Stimulated activated effector memory CD8-positive, alpha-beta T cell treated with anti-CD3 and anti-CD28 coated beads, Interleukin-12 subunit alpha, Interleukin-12 subunit beta, amount 100 ng/mL, for 72 hours (primary cell): ENCODE measurements at regions not wholly inside any gene's neighbourhood (a gene's known extent, or its start where the extent isn't known, plus 50 kb on each side); places are given as distances from the start of the nearest gene placed in this dataset.

Experiments used
- ATAC-seq: fragments of 150-1000 bp; cut with Tn5 transposase; 2 replicates; pipeline ENCODE4 v1.10.0; 2021
- DNase-seq, 2 donors: peaks; one replicate each; pipeline ENCODE4 v3.0.0; 2021 to 2022; ENCODE audit warnings: low spot score in 2 of 2
- H3K27ac Mint-ChIP-seq: one replicate; pipeline ENCODE4 v1.8.0; 2022; ENCODE audit warnings: mild to moderate bottlenecking, mixed read lengths
- H3K36me3 Mint-ChIP-seq: one replicate; pipeline ENCODE4 v1.8.0; 2022; ENCODE audit warnings: mild to moderate bottlenecking, mixed read lengths
- H3K4me1 Mint-ChIP-seq: one replicate; pipeline ENCODE4 v1.8.0; 2022; ENCODE audit warnings: mixed read lengths
- H3K4me3 Mint-ChIP-seq: one replicate; pipeline ENCODE4 v1.8.0; 2022; ENCODE audit warnings: mild to moderate bottlenecking, mixed read lengths
- H3K9me3 Mint-ChIP-seq: one replicate; pipeline ENCODE4 v1.8.0; 2022; ENCODE audit warnings: mixed read lengths

GRCh38 chr4:110920990-110921389 lies 298.1 kb upstream of the PITX2 start:
- H3K4me1 Mint-ChIP-seq, result no peaks in the 10 kb centered on the region
- H3K4me3 Mint-ChIP-seq, result no peak overlapping the region
- H3K36me3 Mint-ChIP-seq, result no peaks in the 10 kb centered on the region
- H3K27ac Mint-ChIP-seq, result no peak overlapping the region
- peaks cover 6% of the 10 kb centered on the region for H3K9me3 Mint-ChIP-seq
- no peak for DNase-seq
- ATAC-seq, result no peak

GRCh38 chr4:110924761-110925160 lies 301.9 kb upstream of the PITX2 start:
- ATAC-seq, result no peak
- Mint-ChIP-seq H3K27ac (no peak overlapping the region), H3K9me3 (peaks cover 3% of the 10 kb centered on the region), H3K4me3 (no peak overlapping the region), H3K4me1 (no peaks in the 10 kb centered on the region), H3K36me3 (no peaks in the 10 kb centered on the region)
- no peak for DNase-seq

GRCh38 chr4:110926841-110927400 lies 304.0 kb upstream of the PITX2 start:
- Mint-ChIP-seq H3K9me3 (peaks cover 7% of the 10 kb centered on the region), H3K27ac (no peak overlapping the region), H3K36me3 (no peaks in the 10 kb centered on the region), H3K4me3 (no peak overlapping the region), H3K4me1 (no peaks in the 10 kb centered on the region)
- no peak for ATAC-seq
- no peak for DNase-seq

- no peak for ATAC-seq
- H3K36me3 Mint-ChIP-seq, result no peaks in the 10 kb centered on the region
- no peak for DNase-seq
- H3K9me3 Mint-ChIP-seq, result peaks cover 11% of the 10 kb centered on the region
- no peaks in the 10 kb centered on the region for H3K4me1 Mint-ChIP-seq
- H3K4me3 Mint-ChIP-seq, result no peak overlapping the region
- no peak overlapping the region for H3K27ac Mint-ChIP-seq
Observed at GRCh38 chr4:110933341-110933740, 310.5 kb upstream of the PITX2 start.

- H3K36me3 Mint-ChIP-seq, result no peaks in the 10 kb centered on the region
- ATAC-seq (no peak), DNase-seq (no peak)
- no peaks in the 10 kb centered on the region for H3K4me1 Mint-ChIP-seq
- no peak overlapping the region for H3K27ac Mint-ChIP-seq
- peaks cover 6% of the 10 kb centered on the region for H3K9me3 Mint-ChIP-seq
- no peak overlapping the region for H3K4me3 Mint-ChIP-seq
Observed at GRCh38 chr4:110944501-110944900, 321.6 kb upstream of the PITX2 start.

DNA sequence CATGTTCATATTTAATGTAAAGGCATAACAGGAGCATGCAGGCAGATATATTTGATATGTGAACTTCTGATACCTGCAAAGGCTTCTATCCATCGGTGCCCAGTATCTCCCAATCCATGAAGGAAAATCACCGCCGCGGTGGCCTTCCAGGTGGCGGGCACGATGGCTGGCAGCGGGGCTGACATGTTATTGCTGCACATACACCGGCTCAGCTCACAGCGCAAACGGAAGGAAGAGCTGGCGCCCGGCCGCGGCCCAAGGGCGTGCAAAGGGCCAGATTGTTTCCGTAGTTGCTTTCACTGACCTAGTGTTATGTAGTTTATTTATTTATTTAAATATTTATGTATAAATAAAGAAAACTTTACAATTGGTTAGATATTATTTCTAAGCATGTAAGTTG lies 322.7 kb upstream of the PITX2 start:
- Mint-ChIP-seq H3K4me3 (no peak overlapping the region), H3K27ac (no peak overlapping the region), H3K36me3 (no peaks in the 10 kb centered on the region), H3K9me3 (peaks cover 2% of the 10 kb centered on the region), H3K4me1 (no peaks in the 10 kb centered on the region)
- no peak for DNase-seq
- no peak for ATAC-seq

- no peaks in the 10 kb centered on the region for H3K4me1 Mint-ChIP-seq
- DNase-seq (no peak), ATAC-seq (no peak)
- peaks cover 4% of the 10 kb centered on the region for H3K9me3 Mint-ChIP-seq
- no peaks in the 10 kb centered on the region for H3K36me3 Mint-ChIP-seq
- no peak overlapping the region for H3K27ac Mint-ChIP-seq
- no peak overlapping the region for H3K4me3 Mint-ChIP-seq
Observed at GRCh38 chr4:110949542-110949941, 326.7 kb upstream of the PITX2 start.

- H3K36me3 Mint-ChIP-seq, result no peaks in the 10 kb centered on the region
- H3K4me3 Mint-ChIP-seq, result no peak overlapping the region
- no peaks in the 10 kb centered on the region for H3K4me1 Mint-ChIP-seq
- DNase-seq (no peak), ATAC-seq (no peak)
- H3K27ac Mint-ChIP-seq, result no peak overlapping the region
- peaks cover 4% of the 10 kb centered on the region for H3K9me3 Mint-ChIP-seq
Observed at GRCh38 chr4:110950731-110951130, 327.9 kb upstream of the PITX2 start.

DNA sequence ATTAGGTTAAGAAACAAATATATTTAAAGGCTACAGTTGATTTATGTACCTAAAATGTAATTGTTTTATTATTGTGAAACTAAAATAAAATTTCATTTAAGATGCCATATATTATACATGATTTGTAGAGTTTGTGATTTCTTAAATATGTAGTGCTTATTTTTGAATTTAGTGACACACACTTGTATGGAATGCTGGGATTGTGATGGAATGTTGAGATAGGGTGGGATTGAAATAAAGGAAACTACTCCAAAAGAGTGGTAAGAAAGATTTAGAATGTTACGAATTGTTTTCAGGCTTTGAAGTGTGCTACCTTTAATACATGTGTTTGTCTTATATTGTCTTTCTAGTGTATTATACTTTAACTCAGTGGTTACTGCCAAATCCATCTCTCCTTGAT lies 330.3 kb upstream of the PITX2 start:
- DNase-seq, result no peak
- Mint-ChIP-seq H3K4me3 (no peak overlapping the region), H3K9me3 (peaks cover 6% of the 10 kb centered on the region), H3K36me3 (no peaks in the 10 kb centered on the region), H3K4me1 (no peaks in the 10 kb centered on the region), H3K27ac (no peak overlapping the region)
- no peak for ATAC-seq

DNA sequence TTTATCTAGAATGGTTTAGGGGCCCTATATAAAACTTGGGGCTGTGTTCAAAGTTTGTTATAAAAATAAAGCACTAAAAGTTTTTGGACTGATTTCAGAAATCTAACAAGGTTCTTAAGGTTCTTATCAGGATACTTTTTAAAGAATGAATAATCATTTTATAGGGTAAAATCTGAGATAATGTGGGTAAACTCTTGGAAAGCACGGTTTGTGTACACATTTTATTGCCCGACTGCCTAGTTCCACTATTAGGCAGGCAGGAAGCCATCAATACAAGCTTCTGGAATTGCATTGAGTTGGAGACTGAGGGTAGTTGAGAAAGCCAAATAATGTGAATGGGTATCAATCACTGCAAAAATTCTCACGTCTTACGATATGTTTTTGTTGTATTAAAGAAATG lies 331.0 kb upstream of the PITX2 start:
- ATAC-seq (no peak), DNase-seq (no peak)
- no peak overlapping the region for H3K4me3 Mint-ChIP-seq
- no peaks in the 10 kb centered on the region for H3K4me1 Mint-ChIP-seq
- H3K9me3 Mint-ChIP-seq, result peaks cover 6% of the 10 kb centered on the region
- H3K27ac Mint-ChIP-seq, result no peak overlapping the region
- H3K36me3 Mint-ChIP-seq, result no peaks in the 10 kb centered on the region

- no peaks in the 10 kb centered on the region for H3K4me1 Mint-ChIP-seq
Observed at GRCh38 chr4:110955748-110956147, 332.9 kb upstream of the PITX2 start.

DNA sequence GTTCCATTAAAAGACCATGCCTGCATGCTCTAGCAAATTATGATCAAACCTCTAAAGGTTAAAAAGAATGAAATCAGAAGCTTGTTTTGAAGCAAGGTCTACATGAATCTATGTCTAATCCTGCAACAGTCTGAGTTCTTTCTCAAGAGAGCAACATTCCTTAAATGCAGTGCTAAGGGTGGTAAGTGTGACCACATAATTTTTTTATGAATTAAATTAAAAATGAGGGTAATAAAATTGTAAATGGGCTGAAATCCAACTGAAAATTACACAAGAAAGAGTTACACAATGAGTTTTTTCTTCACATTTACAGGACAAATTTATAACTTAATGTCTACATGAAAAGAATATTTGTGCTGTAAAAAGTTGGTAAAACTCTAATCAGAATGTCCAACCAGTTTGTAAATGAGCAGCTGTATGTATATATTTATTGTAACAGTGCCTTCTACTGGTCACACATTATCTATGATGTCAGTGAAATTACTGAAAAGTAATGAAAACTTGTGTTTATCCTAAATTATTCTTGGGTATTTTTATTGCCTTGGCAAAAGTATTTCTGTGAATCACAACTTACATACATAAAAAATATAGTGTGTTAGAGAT lies 336.3 kb upstream of the PITX2 start:
- H3K27ac Mint-ChIP-seq, result no peak overlapping the region
- ATAC-seq (no peak), DNase-seq (no peak)

More at GRCh38 chr4:110955748-110956147, 332.9 kb upstream of the PITX2 start:
- no peak for ATAC-seq
- DNase-seq, result no peak
- Mint-ChIP-seq H3K36me3 (no peaks in the 10 kb centered on the region), H3K4me3 (no peak overlapping the region), H3K27ac (no peak overlapping the region), H3K9me3 (peaks cover 2% of the 10 kb centered on the region)

GRCh38 chr4:110961066-110961465 lies 338.2 kb upstream of the PITX2 start:
- H3K36me3 Mint-ChIP-seq, result no peaks in the 10 kb centered on the region
- no peak overlapping the region for H3K4me3 Mint-ChIP-seq
- DNase-seq, result no peak
- H3K4me1 Mint-ChIP-seq, result no peaks in the 10 kb centered on the region
- ATAC-seq, result no peak
- H3K9me3 Mint-ChIP-seq, result peaks cover 2% of the 10 kb centered on the region
- H3K27ac Mint-ChIP-seq, result no peak overlapping the region

More for the DNA sequence above, 336.3 kb upstream of the PITX2 start:
- Mint-ChIP-seq H3K9me3 (peaks cover 2% of the 10 kb centered on the region), H3K4me3 (no peak overlapping the region), H3K36me3 (no peaks in the 10 kb centered on the region), H3K4me1 (no peaks in the 10 kb centered on the region)

DNA sequence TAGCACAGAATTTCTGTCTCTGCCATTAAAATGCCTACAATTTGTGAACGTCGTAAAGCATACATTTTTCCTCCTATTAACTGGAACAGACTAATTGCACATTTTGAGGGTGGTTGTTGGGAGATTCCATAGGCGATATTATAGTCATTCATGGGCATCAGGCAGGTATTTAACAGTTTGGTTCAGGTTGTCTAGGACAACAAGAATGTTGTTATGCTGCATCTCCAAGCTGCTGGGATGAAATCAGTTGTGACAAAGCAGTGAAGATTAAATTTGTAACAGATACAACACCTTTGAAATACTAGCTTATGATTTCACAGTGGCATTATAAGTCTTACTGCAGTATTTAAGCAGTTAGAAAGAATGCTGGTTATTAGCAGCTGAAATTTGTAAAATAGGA lies 339.7 kb upstream of the PITX2 start:
- no peak for ATAC-seq
- Mint-ChIP-seq H3K4me3 (no peak overlapping the region), H3K36me3 (no peaks in the 10 kb centered on the region), H3K27ac (no peak overlapping the region), H3K9me3 (peaks cover under 1% of the 10 kb centered on the region), H3K4me1 (no peaks in the 10 kb centered on the region)
- DNase-seq, result no peak

- Mint-ChIP-seq H3K27ac (no peak overlapping the region), H3K4me3 (no peak overlapping the region), H3K36me3 (no peaks in the 10 kb centered on the region), H3K9me3 (no peaks in the 10 kb centered on the region), H3K4me1 (no peaks in the 10 kb centered on the region)
- ATAC-seq (no peak), DNase-seq (no peak)
Observed at GRCh38 chr4:110963662-110964280, 340.9 kb upstream of the PITX2 start.

DNA sequence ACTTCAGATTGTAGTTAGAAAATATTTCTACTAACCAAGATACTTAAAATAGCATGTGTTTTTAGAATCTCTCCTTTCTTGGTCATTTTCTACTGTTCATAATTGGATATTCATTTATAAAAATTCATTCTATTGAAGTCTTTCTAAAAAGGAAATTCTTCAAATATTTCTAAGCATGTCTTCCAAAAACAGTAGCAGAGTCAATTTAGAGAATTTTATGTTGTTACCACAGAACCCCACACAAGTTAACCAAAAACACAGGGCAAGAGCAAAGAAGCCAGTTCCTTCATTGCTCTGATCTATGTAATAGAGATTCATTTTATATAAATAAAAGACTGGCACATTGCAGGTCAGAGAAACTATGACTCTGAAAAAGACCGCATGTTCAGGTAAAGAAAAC lies 345.1 kb upstream of the PITX2 start:
- DNase-seq (no peak), ATAC-seq (no peak)
- Mint-ChIP-seq H3K4me3 (no peak overlapping the region), H3K4me1 (no peaks in the 10 kb centered on the region), H3K36me3 (no peaks in the 10 kb centered on the region), H3K27ac (no peak overlapping the region), H3K9me3 (peaks cover 3% of the 10 kb centered on the region)
